IgD-negative memory B cell (primary cell): ENCODE measurements at regions not wholly inside any gene's neighbourhood (a gene's known extent, or its start where the extent isn't known, plus 50 kb on each side); places are given as distances from the start of the nearest gene placed in this dataset.
"Not testable (repeated sequence)": the region's sequence is repeated elsewhere in the genome, so short reads cannot be mapped to it uniquely, and the experiment has no call there.

Source experiments
- H3K27ac Mint-ChIP-seq, 3 donors: one replicate each; pipeline ENCODE4 v1.8.0; 2020 to 2022; ENCODE audit warnings: mild to moderate bottlenecking in 3 of 3, mixed read lengths in 3 of 3, moderate library complexity in 1 of 3
- H3K27me3 Mint-ChIP-seq: one replicate; pipeline ENCODE4 v1.8.0; 2021; ENCODE audit warnings: mixed read lengths
- H3K36me3 Mint-ChIP-seq: one replicate; pipeline ENCODE4 v1.8.0; 2020; ENCODE audit warnings: mild to moderate bottlenecking, mixed read lengths
- H3K4me1 Mint-ChIP-seq, 3 donors: one replicate each; pipeline ENCODE4 v1.8.0; 2020 to 2022; ENCODE audit warnings: mixed read lengths in 3 of 3, mild to moderate bottlenecking in 1 of 3
- H3K4me3 Mint-ChIP-seq, 4 donors: one replicate each; pipeline ENCODE4 v1.8.0; 2020 to 2022; ENCODE audit warnings: mild to moderate bottlenecking in 4 of 4, mixed read lengths in 4 of 4, moderate library complexity in 3 of 4
- H3K9me3 Mint-ChIP-seq, 3 donors: one replicate each; pipeline ENCODE4 v1.8.0; 2020 to 2021; ENCODE audit warnings: mixed read lengths in 3 of 3, mild to moderate bottlenecking in 1 of 3

DNA sequence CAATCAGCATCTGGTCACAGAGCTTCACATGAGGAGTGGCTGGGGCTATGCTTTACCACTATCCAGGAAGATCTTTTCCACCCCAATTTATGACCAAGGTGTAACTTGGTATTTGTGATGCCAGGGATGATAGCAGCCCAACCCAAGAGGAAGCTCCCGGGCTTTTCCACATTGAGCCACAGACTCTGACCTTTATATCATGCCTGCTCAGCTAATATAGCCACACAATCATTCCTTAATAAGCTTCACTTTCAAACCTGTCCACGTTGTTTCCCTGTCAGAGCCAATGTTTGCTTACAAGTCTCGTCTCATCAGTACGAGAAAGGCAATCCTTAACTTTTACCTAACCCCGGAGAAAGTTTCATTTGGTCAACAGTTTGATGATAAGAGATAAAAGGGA, 330.9 kb downstream of the SHQ1 start:
- H3K9me3 Mint-ChIP-seq: no peaks in the 10 kb centered on the region
- no peaks in the 10 kb centered on the region for H3K27me3 Mint-ChIP-seq
- no peak overlapping the region for H3K27ac Mint-ChIP-seq
- no peaks in the 10 kb centered on the region for H3K36me3 Mint-ChIP-seq
- no peak overlapping the region for H3K4me3 Mint-ChIP-seq
- H3K4me1 Mint-ChIP-seq: peaks cover 5 to 12% (median 11%) of the 10 kb centered on the region in 3 donors

DNA sequence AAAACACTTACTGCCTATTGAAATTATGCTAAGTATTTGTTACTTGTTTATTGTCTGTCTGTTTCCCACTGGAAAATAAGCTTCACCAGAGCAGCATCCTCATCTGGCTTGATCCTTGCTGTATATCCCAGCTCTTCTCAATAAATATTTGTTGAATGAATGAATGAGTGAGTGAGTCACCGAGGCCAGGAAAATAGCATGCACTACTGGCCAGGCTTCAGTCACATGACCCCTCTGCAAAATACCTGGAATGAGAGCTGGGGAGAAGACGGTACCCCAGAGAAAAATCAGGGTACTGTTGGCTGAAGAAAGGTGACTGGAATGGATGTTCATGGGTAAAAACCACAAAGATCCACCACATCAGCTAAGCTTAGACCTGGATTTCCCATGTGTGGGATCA, 331.9 kb downstream of the SHQ1 start:
- Mint-ChIP-seq H3K4me1 (peaks cover 5 to 7% (median 6%) of the 10 kb centered on the region in 3 donors), H3K4me3 (no peak overlapping the region), H3K36me3 (no peaks in the 10 kb centered on the region), H3K27ac (no peak overlapping the region), H3K27me3 (no peaks in the 10 kb centered on the region), H3K9me3 (no peaks in the 10 kb centered on the region)

DNA sequence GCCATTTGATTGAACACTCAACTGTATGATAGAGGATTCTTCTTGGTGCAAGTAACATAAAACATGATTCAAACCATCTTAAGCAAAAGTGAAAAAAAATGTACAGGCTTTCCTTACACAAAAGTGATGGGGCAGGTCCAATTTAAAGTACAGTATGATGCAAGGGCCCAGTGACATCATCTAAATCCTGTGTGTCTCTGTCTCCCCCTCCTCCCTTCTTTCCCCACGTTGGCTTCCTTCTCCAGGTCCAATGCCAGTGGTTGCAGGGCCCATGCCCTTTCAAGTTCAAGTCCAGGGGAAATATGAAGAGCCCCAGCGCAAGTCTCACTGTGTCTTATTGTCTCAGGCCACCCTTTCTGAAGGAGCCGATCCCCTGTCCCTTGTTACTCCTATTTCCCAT, 332.3 kb downstream of the SHQ1 start:
- H3K36me3 Mint-ChIP-seq: no peaks in the 10 kb centered on the region
- H3K9me3 Mint-ChIP-seq: no peaks in the 10 kb centered on the region
- H3K4me3 Mint-ChIP-seq: no peak overlapping the region
- peaks cover 5 to 6% (median 5%) of the 10 kb centered on the region in 3 donors for H3K4me1 Mint-ChIP-seq
- no peak overlapping the region for H3K27ac Mint-ChIP-seq
- H3K27me3 Mint-ChIP-seq: no peaks in the 10 kb centered on the region

DNA sequence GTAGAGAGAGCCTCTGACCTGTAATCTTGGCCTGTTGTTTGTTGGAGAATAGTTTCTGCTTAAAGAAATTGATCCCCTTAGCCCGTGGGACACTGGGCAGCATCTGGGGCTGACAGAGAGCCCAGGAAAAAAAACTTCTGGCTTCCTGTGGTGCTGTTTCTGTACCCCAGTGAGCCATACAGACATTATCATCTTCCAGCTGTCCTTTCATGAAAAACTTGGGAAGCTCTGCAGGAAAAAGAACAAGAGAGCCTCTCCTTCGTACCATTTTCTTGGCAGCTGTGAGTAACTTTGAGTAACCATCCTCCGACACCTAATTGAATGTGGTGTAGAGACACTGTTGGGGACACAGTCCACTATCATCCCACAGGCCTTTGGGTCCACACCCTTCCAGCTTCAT, 333.0 kb downstream of the SHQ1 start:
- Mint-ChIP-seq H3K27ac (no peak overlapping the region), H3K27me3 (no peaks in the 10 kb centered on the region), H3K36me3 (no peaks in the 10 kb centered on the region), H3K4me1 (peaks cover 5 to 6% (median 5%) of the 10 kb centered on the region in 3 donors), H3K9me3 (no peaks in the 10 kb centered on the region), H3K4me3 (no peak overlapping the region)

DNA sequence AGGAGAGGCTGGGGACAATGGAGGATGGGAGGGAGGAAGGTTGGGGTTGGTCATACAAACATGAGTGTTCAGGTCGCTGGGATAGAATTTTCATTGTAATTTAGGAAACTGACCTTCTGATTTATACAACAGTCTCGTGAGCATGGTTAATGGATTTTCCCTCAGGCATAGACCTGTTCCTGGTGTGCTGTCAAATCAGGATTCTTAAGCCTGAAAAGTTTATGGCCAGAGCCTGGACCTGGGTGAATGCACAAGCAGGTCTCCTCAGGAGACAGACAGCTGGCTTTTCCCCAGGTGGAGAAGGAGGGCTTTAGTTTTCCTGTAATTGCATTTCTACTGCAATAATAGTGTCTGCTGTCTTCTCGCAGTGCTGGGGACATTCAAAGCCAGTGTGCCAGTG, 338.0 kb downstream of the SHQ1 start:
- H3K36me3 Mint-ChIP-seq: peaks cover 2% of the 10 kb centered on the region
- no peaks in the 10 kb centered on the region for H3K4me1 Mint-ChIP-seq
- no peak overlapping the region for H3K4me3 Mint-ChIP-seq
- no peak overlapping the region for H3K27ac Mint-ChIP-seq
- peaks cover 6% of the 10 kb centered on the region for H3K27me3 Mint-ChIP-seq
- H3K9me3 Mint-ChIP-seq: no peaks in the 10 kb centered on the region

DNA sequence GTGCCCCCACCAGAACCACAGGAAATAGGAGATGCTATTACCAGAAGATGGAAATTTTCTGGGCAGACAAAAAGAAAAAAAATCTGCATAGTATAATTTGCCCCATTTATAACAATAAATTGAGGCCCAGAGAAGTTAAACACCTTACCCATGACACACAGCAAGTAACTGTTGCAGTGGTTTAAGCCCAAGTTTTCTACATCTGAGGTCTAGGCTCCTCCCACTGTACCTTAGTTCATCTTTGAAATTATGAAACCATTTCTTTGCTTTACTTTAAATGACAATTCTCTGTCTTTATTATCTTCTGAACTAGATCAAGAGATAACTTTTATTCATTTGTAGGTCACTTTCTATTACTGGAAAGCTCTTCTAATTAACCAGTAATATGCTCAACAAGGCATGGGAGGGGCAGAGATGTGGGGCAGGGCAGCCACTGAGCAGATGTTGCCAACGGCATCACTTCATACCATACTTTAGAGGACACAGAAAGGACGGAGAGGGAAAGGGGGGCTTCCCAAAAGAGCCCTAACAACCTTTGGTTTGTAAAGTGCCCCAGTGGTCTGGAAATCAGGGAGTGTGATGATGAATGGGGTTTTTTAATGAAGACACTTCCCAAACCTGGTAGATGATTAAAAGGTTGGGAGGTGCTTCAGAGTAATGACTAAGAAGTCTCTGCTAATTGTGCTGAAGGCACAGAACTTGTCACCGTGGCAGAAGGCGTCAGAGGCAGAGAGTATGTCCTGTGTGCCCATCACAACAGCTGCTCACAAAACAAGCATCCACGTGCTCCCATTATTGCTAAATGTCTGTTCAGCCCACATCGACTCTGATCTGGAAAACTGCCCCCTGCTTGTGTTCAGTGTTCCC, 342.5 kb downstream of the SHQ1 start:
- H3K27me3 Mint-ChIP-seq: peaks cover 11% of the 10 kb centered on the region
- peaks cover 8% of the 10 kb centered on the region for H3K36me3 Mint-ChIP-seq
- H3K4me3 Mint-ChIP-seq: no peak overlapping the region
- peaks cover 0 to 4% (median 0%) of the 10 kb centered on the region in 3 donors for H3K9me3 Mint-ChIP-seq
- H3K4me1 Mint-ChIP-seq: no peaks in the 10 kb centered on the region
- H3K27ac Mint-ChIP-seq: no peak overlapping the region

DNA sequence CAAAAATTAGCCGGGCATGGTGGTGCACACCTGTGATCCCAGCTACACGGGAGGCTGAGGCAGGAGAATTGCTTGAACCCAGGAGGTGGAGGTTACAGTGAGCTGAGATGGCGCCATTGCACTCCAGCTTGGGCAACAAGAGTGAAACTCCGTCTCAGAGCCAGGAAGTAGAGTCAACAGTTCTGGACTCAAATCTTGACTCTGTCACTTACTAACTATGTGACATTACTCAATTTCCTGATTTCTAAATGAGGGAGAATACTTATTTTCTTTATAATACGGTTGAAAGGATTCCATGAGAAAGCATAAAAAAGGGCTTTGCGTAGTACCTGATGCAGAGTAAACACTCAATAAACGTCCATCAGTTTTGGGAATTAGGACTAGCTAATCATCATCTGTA, 350.7 kb downstream of the SHQ1 start:
- Mint-ChIP-seq H3K4me1 (peaks cover 1 to 13% (median 6%) of the 10 kb centered on the region in 3 donors), H3K27ac (peak overlapping the region in 1 of 3 donors; percentile 39)
- H3K9me3 Mint-ChIP-seq, H3K27me3 Mint-ChIP-seq, H3K4me3 Mint-ChIP-seq, H3K36me3 Mint-ChIP-seq: not testable (repeated sequence)

DNA sequence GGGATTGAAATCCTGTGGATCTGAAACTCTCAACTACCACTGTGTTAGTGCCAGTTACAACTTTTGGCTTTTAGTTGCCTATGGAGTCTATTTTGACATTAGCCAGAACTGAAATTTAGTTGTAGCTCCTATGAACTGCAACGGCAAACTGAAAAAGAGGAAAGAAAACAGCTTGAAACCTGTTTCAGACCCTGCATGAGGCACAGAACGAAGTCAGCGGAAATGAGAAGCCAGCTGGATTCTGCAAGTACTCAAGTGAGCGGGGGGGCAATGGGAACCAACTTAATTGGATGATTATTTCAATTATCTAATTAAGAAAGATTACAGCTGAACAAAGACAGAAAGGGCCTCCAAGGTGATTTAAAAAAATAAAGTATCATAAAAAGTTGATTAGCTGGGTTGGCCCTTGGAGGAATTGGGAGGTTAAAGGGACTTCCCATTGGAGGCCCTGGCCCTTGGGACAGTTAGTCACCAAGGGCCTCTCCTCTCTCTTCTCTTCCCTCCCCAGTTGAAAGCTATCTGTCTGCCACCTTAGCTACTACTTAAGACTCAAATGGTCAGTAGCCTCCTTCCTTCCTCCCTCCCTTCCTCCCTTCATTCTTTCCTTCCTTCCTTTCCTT, 352.1 kb downstream of the SHQ1 start:
- H3K4me3 Mint-ChIP-seq: no peak overlapping the region
- H3K27ac Mint-ChIP-seq: no peak overlapping the region
- H3K36me3 Mint-ChIP-seq: no peaks in the 10 kb centered on the region
- H3K9me3 Mint-ChIP-seq: peaks cover 1 to 9% (median 3%) of the 10 kb centered on the region in 3 donors
- H3K4me1 Mint-ChIP-seq: peaks cover 3 to 13% (median 7%) of the 10 kb centered on the region in 3 donors
- peaks cover 3% of the 10 kb centered on the region for H3K27me3 Mint-ChIP-seq

DNA sequence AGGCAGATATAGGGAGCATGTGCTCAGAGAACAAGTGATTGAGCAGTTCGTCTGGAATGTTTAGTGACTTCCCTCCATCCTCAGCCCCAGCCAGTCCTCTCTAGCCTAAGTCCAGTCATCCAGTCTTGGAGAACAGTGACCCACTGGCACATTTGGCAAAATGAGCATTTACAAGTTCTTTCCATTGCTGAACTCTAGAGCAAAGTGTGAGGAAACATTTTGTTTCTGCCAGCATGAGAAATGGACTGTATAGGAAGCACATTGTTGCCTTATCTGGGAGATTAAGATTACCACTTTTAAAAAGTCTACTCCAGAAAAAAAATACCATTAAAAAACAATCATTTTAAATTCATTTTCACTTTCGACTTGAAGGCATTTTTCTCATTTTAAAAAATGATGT, 353.6 kb downstream of the SHQ1 start:
- H3K9me3 Mint-ChIP-seq: peaks cover 1 to 9% (median 3%) of the 10 kb centered on the region in 3 donors
- peaks cover 3% of the 10 kb centered on the region for H3K27me3 Mint-ChIP-seq
- no peak overlapping the region for H3K4me3 Mint-ChIP-seq
- H3K36me3 Mint-ChIP-seq: no peaks in the 10 kb centered on the region
- H3K4me1 Mint-ChIP-seq: peaks cover 9 to 19% (median 13%) of the 10 kb centered on the region in 3 donors
- H3K27ac Mint-ChIP-seq: no peak overlapping the region

DNA sequence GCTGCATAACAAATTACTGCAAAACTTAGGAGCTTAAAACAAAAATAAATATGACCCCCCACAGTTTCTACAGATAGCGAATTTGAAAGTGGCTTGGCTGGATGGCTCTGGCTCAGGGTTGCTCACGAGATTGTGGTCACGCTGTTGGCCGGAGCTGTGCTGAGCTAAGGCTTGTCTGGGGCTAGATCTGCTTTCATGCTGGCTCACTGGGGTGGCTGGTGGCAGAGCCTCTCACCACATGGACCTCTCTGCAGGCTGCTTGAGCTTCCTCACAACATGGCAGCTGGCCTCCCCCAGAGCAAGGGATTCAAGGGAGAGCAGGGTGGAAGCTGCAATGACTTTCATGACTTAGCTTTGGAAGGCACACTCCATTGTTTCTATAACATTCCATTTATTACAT, 354.1 kb downstream of the SHQ1 start:
- Mint-ChIP-seq H3K4me3 (no peak overlapping the region), H3K36me3 (no peaks in the 10 kb centered on the region), H3K9me3 (peaks cover 1 to 9% (median 2%) of the 10 kb centered on the region in 3 donors), H3K4me1 (peaks cover 9 to 19% (median 13%) of the 10 kb centered on the region in 3 donors), H3K27me3 (peaks cover 3% of the 10 kb centered on the region), H3K27ac (no peak overlapping the region)

DNA sequence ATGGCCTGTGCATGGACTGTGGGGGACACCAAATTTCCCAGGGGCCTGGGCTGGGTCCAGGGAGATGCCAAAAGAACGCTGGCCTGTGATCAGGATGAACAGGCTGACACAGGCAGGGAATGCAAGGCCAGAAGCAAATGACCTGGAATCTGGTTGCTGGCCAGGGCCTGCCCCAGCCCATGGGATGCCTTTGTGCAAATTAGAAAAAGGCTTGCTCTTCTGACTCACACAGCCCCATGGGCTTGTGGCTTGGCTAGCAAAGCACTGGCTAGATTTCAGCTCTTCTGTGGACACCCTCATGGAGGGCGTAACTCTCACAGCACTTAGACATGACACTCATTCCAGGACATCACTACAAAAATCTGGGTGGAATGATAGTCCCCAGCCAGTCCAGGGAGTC, 356.0 kb downstream of the SHQ1 start:
- Mint-ChIP-seq H3K9me3 (peaks cover 0 to 9% (median 1%) of the 10 kb centered on the region in 3 donors), H3K4me1 (peaks cover 14 to 26% (median 21%) of the 10 kb centered on the region in 3 donors), H3K36me3 (no peaks in the 10 kb centered on the region), H3K4me3 (no peak overlapping the region), H3K27ac (peak overlapping the region in 1 of 3 donors; percentile 57), H3K27me3 (peaks cover 5% of the 10 kb centered on the region)

DNA sequence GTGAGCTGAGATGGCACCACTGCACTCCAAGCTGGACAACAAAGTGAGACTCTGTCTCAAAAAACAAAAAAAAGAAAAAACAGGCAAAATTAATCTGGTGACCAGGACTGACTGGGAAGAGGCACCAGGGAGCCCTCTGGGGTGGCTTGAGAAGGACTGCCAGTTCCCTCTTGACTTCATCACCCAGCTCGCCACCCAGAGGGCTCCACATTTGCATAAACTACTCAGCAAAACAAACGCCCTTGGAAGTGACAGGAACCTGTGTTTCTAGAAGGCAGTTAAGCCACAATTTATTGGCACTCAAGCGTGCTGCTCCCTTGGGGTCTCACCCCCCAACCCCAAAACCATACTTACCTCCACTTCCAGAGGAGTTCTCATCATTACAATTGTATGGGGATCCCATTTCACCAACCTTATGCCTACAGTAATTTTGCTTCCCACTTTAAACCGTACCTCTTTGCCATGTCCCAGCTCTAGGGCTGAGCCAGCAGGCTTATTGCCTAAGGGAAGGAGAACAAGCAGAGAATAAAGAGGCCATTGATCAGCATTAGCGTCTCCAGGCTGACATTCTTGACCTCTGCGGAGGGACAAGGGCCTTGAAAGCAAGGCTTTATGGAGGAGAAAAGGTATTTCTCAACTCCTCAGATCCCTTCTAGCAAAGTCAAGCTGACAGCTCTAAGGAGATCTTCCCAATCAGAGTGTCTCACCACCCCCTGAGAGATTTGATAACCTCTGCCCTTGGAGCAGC, 357.4 kb downstream of the SHQ1 start:
- Mint-ChIP-seq H3K9me3 (peaks cover 1 to 9% (median 2%) of the 10 kb centered on the region in 3 donors), H3K4me1 (peaks cover 19 to 27% (median 19%) of the 10 kb centered on the region in 3 donors), H3K36me3 (no peaks in the 10 kb centered on the region), H3K27ac (no peak overlapping the region), H3K4me3 (no peak overlapping the region), H3K27me3 (peaks cover 10% of the 10 kb centered on the region)

DNA sequence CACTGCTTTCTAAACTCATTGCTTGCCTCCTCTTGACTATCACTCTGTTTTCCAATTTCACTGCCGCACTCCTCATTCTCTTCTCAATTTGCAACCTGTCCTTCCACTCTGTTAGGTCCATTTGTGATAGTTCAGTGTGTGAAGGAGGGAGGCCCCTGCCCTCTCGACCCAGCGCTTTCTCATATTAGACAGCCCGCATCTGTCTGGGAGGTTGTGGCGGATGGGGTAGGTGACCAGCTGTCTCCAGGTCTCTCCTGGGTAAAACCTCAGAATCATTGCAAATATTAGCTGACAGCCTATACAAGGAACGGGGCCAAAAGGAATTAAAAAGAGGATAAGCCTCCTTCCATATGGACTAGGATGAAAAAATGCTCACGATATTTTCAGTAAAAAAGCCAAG, 358.3 kb downstream of the SHQ1 start:
- Mint-ChIP-seq H3K4me3 (no peak overlapping the region), H3K27ac (no peak overlapping the region), H3K4me1 (peaks cover 17 to 23% (median 18%) of the 10 kb centered on the region in 3 donors), H3K27me3 (peaks cover 10% of the 10 kb centered on the region), H3K9me3 (peaks cover 1 to 12% (median 3%) of the 10 kb centered on the region in 3 donors), H3K36me3 (no peaks in the 10 kb centered on the region)

DNA sequence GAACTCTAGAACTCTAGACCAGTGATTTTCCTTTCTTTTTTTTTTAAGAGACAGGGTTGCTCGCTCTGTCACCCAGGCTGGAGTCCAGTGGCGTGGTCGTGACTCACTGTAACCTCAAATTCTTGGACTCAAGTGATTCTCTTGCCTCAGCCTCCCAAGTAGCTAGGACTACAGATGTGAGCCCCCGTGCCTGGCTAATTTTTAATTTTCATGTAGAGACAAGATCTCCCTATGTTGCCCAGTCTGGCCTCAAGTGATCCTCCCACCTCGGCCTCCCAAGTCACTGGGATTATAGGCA, 359.6 kb downstream of the SHQ1 start:
- H3K36me3 Mint-ChIP-seq: no peaks in the 10 kb centered on the region
- H3K4me3 Mint-ChIP-seq: no peak overlapping the region
- H3K4me1 Mint-ChIP-seq: peaks cover 17 to 23% (median 20%) of the 10 kb centered on the region in 3 donors
- no peak overlapping the region for H3K27ac Mint-ChIP-seq
- H3K27me3 Mint-ChIP-seq: peaks cover 14% of the 10 kb centered on the region
- H3K9me3 Mint-ChIP-seq: peaks cover 0 to 6% (median 3%) of the 10 kb centered on the region in 3 donors
